CD1c-positive myeloid dendritic cell (primary cell): ENCODE measurements at regions not wholly inside any gene's neighbourhood (a gene's known extent, or its start where the extent isn't known, plus 50 kb on each side); places are given as distances from the start of the nearest gene placed in this dataset.

Experiments
- DNase-seq: peaks from one replicate; pipeline ENCODE4 v3.0.0-alpha.2; 2016; ENCODE audit errors: extremely low spot score

DNA sequence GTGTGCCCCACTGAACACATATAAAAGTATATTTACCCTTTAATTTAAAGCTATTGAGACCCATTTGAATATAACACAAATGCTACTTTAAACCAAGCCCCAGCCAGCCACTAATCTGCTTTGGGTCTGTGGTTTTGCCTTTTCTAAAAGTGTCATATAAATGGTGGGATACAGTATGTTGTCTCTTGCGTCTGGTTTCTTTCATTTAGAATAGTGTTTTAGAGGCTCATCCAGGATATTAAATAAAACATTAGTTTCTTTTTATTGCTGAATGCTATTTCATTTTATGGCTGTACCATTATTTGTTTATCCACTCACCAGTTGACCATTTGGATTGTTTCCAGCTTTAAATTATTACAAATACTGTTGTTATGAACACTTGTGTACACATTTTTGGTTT, 290.5 kb upstream of the SORL1-AS1 start:
- DNase-seq, result no peak

DNA sequence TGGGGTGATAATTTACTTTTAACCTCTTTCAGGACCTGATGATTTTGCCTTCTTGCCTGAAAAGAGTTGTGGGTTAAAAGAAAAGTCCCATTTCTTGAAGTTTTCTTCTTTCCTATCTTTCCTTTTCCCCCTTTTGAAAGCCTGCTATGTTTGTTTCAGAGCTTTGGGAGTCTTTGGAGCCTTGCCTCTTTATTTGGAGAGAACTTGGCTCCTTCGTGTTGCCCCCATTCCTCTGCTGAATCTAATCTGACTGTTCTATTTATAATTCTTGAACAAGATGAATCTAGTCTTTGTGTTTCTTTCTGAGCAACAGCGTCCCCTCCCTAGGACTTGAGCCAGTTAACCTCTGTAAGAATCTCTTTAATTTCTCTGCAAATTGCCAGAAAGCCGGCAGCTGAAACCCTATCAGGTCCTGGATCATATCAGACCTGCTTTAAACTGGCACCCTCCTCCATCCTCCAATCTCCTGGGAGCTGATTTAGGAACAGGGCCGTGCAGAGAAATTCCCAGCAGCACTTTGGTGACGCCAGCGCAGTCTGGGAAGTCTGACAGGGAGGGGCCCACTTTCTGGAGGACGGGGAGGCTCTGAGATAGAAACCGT, 289.1 kb upstream of the SORL1-AS1 start:
- DNase-seq, result no peak

DNA sequence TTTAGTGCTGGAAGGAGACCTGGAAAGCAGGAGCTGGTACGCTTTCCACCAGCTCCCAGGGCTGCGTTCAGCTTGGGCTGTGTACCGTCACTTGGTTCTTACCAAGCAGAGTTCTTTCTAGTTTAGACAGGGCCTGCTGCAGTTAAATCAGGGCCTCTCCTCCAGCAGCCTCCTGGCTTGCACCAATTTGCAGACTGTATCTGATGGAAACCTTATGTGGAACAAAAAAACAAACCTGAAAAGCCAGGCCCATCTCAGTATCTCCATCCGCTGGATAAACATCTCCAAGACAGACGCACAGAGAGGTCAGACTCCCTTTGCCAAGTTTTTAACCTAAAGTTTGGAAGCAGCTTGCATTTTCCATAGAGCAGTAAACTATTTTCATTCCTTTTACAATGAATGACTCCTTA, 288.6 kb upstream of the SORL1-AS1 start:
- no peak for DNase-seq

DNA sequence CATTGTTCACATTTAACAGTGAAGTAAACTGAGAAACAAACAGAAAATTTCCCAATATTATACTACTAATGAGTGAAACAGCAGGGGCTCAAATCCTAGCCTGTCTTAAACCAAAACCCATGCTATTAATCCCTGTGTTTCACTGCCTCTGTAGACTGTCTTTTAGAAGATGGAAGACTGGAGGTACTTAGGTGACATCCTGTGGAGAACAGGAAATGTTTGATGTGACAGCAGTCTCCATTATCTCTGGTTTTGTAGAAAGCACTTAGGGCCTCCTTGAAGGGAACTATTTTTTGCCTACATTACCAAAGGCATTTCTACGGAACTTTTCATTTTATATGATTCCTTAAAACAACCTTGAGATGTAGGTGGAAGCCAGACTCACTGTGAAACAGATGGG, 288.1 kb upstream of the SORL1-AS1 start:
- DNase-seq, result no peak

DNA sequence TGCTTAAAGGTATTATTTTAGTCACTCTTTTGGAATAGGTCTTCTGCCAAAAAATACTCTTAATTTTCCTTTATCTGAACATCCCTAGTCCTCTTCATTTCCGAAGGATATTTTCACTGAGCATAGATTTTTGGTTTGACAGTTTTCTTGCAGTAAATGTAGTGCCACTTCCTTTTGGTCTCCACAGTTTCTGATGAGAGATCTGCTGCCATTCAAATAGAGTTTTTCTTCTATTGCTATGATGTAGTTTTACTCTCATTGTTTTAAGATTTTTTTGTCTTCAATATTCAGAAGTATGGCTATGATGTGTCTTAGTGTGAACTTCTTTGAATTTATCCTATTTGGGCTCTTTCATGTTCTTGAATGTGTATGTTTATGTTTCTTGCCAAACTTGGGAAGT, 281.1 kb upstream of the SORL1-AS1 start:
- no peak for DNase-seq

DNA sequence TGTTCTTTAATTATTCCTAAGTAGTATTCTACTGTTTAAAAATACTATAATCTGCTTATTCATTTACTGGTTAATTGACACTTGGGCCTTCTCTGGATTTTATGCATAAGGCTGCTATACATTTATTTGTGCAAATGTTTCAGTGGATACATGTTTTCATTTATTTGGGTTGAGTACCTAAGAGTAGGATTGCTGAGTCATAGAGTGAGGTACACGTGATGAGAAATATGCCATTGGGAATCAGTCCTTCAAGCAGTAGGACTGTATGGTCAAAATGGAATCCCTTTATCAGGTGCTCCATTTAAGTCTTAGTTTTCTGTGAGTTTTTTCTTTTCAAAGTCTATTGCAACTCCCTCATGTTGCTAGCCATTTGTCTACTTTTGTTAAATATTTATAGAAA, 275.2 kb upstream of the SORL1-AS1 start:
- no peak for DNase-seq

DNA sequence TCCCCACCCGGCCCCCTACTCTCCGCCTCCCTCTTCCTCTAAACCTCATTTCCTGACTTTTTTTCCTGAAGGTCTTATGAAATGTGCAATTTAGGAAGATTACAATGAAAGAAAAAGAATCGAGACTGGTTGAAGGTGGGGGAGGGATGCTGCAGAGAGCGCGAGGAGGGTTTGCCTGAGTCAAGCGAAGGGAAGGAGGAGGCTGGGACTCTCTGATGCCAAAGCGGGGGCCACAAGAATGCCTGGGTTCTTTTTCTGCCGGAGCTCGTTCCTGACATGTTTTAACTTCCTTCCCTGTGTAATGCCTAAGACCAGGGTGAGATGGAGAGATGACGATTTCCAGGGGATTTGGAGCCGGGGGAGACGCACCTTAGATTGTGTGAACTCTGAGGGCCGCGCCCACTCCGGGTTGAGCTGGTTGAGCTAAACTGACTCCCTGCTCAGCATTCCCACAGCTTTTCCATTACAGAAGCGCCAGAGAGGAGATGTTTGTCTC, 270.5 kb upstream of the SORL1-AS1 start:
- DNase-seq, result no peak

DNA sequence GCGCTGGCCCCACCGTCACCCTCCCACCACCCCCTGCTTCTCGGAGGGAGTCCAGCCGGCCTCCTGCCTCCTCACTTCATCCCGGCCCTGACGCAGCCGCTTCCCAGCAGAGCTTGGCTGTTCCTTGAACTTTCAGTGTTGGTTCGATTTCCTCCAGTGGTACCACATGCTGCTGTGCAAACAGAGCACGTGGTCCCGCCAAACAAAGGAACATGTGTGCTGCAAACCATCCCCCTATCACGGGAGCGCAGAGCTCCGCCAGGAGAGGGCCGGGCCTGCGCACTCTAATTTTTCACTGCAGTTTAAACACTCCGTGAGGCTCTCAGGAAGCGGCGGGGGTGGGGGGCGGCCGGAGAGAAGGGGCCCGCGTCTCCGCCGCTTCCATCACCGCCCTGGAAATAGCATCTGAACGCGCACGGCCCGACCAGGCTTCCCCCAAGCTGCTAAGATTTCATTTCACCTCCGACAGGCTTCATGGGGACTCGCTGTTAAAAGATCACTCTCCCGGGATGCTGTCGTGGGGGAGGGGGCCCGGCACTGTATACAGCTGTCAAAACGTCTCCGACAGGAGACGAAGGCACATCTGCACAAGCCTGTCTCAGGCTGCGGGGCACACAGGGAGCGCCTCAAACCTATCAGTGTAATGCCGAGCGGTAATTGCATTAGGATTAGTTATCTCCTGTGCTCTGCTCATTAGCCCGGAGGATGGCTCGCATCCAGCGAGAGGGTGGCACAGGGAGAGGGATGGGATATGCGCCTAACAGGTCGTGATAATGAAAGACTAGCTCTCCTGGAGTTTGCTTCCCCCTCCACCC, 269.9 kb upstream of the SORL1-AS1 start:
- no peak for DNase-seq

DNA sequence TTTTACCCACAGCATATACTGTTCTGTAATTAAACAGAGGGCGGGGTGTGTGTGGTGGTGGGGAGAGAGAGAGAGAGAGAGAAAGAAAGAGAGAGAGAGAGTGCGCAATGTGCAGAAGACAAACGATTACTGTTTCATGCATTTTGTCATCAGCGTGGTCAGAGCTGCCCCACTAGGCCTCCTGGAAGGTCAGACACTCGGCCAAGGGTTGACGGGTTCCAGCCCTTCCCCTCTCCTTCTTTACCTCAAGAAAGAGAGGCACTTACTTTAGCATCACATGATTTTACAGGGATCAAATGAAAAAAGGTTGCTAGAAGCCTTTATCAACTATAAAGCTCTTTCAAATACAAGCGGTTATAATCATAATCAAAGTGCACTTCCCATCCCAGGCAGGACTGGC, 269.2 kb upstream of the SORL1-AS1 start:
- no peak for DNase-seq

DNA sequence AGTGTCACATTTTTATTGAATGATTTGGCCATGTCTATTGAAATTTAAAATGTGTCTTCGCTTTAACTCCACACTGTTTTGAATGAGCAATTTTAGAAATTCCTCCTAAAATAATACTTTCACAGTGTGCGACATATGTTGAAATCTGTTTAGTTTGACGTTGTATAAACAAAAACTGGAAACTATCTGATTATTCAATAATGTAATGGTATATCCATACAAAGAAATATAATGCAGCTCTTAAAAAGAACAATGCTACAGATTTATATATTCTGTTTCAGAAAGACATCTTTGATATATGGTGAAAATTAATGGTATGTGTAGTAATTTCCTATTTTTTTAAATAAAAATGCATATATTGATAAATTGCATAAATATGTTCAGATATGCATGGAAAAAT, 268.7 kb upstream of the SORL1-AS1 start:
- no peak for DNase-seq

DNA sequence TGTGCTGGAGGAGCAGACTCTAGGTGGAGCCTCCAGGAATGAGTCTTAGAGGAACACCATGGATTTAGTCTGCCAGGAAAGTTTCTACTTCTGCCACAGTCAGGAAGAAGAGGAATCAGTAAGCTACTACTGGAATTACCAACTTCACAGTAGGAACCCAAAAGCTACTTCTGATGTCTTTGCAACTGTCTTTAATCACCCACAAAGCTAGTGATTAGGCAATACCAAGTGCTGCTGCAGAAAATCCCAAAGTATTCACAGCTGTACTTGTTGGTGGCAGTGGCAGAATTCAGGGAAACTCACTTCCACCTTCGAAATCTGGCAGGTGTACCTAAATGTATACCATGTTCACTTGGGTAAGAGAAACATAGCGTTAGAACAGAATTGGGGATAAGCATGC, 264.5 kb upstream of the SORL1-AS1 start:
- DNase-seq, result no peak

DNA sequence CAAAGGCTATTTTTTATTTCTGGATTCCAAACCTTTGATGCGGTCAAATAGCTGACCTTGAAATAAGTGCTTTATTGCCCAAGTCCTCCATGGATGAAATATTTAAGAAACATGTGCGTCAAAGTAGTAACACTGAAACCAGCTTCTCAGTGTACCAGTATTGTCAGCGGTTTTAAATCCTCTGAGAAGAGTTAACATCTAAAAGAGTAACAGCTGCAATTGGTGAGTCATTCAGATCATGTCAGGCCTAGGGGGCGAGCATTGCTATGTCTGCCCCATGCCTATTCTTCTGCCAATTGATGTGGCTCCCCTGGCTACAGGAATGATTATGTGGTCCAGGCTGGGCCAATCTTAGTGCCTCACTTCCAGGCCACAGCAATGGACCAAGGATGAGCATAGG, 263.3 kb upstream of the SORL1-AS1 start:
- DNase-seq, result no peak

DNA sequence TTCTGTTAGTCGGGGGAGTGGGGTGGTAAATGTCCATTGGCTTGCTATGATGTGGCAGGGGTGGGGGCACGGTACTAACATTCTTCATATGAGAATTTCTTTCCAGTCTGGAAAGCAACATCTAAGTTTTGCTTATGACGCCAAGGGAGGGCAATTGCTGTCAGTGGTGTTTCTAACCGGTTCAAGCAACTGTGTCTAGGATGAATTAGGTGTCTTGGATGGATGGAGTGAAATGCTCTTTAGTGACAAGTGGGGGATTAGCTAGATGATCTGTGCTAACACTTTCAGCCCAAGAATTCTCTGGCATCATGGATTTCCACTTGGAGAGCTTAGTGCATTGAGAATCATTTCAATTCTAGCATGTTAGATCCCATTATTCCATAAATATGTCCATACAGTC, 262.6 kb upstream of the SORL1-AS1 start:
- DNase-seq, result no peak

DNA sequence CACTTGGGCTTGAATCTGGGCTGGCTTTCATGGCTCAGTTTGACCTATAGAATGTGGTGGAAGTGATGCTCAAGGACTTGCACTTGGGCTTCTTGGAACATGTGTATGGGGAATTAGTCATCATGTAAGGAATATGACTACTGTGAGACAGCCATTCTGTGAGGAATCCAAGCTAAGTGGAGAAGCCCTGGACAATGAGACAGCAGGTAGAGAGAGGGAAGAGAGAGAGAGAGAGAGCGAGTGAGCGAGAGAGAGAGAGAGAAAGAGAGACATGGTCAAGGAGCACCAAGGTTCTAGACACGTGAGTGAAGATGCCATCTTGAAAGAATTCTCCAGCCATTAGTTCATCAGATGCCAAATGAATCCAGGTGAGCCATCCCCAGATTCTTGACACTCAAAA, 261.6 kb upstream of the SORL1-AS1 start:
- DNase-seq, result no peak

DNA sequence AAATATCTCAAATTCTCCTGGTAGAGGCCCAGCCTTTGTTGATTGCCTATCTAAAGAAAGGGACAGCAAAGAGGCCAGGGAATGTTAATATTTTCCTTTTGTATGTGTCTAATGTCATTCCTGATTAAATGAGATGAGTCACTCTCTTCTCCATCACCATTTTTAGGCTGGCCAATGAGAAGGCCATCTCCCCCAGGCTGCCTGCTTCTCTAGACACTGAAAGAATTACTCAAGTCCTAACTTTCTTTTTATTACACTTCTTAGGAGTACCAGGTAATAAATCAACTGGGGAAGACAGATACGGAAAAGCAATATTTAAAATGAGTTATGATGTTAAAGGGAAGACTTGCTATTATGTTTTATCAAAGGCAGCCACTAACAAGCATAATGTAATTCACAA, 259.2 kb upstream of the SORL1-AS1 start:
- DNase-seq, result no peak

DNA sequence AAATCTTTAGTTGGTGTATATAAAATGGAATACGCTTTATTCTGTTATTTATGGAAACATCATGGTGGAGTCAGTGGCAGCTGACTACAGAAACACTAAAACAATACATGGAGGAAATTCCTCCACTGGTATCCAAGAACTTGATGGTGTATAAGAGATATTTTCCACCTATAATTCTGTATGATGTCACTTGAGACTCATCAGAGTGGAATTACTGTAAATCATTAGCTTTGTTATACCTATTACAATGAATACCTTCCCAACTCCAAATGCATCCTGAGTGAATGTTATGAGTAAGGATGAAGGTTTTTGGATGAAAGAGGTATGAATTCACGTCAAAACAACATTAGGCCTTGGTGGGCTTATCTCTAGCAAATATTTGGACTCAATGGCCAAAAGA, 258.5 kb upstream of the SORL1-AS1 start:
- no peak for DNase-seq

DNA sequence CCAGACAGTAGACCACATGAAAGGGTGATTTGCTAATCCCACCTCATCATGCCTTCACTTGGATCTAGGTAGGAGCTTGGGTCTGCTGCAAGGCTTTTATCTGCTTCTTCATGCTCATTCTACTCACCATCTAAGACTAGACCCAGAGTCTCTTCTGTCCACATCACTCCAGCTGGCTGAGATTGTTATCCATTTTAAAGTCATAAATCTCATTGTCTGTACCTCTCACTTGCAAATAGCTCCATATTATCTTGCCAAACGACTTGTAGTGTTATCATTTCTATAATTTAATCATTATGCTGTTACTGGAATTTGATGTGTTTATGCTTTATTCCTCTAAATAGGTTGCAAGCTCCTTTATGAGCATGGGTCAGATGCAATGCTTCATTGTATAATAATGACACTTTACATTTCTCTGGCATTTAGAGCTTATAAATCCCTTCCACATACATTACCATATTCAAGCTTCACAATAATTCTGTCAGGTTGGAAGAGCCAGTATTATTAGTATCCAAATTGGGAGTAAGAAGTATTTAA, 254.2 kb upstream of the SORL1-AS1 start:
- DNase-seq, result no peak

DNA sequence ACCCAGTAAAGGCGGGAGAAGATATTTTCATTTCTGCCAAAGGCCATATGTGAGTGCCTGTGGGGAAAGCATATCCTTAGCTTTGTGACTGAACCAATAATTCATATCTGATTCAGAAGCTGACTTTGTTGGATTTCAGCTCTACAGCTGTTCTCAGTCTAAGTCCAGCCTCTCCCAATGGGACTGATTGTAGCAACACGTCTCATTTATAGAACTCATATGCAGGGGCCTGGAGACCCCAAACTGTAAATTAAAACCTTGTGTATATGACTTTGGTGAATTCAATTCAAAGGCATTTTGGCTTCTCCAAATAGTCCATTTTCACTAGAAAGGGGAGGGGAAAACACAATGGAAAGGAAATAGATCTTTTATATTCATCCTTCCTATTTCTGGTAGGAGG, 250.4 kb upstream of the SORL1-AS1 start:
- DNase-seq, result no peak

DNA sequence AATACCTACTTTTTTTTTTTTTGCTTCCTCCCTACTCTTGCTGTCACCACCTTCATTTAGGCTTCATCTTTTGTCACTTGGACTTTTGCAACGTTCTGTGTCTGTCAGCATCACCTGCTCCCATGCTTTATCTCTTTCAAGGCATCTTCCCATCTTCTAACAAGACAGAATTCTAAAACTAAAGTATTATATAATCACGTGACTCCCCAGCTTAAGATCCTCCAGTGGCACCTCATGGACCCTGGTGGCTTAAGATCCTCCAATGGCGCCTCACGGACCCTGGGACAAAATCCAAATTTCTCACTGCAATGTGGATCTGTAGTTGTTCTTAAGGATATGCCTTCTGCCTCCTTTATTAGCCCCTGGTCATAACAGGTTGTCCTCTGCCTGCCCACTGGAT, 248.2 kb upstream of the SORL1-AS1 start:
- no peak for DNase-seq

DNA sequence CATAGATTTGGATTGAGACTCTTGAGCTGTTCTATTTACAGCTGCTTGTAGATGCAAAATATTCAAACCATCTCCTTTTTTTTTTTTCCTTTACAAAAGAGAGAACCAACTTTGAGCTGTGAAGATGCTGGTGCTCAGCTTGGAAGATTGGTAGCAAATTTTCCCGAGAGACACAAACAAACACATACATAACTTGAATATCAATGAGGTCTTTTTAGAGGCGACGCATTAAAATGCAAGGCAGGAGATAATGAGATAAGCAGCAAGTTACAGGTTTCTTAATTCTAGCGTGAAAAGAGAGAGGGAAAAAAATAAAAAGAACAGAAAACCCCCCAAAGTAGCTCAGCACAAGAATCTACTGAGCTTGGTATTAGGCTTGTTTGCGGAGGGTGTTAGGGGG, 247.0 kb upstream of the SORL1-AS1 start:
- no peak for DNase-seq

DNA sequence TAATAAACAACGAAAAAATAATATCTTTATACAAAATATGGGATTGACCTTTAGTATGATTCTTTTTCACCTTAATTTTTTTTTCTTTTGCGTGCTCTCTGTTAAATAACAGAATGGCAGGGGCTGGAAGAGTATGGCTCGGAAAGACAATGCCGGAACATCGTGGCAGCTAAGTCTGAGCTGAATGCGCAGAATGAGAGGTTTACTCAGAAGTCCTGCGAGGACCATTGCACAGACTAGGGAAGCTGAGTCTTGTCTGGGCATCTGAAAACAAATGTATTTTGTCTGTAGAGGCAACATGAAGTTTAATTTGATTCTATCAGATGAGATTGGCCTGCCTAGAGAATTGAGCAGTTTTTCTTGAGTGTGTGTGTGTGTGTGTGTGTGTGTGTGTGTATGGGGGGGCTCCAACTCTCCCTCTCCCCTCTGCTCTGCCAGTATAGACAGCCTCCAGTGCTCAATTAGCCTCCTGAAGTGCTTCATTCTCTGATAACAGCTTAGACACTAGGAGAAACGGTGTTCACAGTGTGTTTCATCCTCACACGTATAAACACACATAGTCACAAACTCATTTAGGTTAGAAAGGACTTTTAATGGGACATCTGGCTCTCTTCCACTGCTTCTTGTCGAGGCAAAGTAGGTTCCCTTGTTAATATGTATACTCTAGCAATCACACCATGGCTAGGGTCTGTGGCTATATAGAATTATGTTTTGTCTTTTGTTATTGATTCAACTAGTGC, 244.3 kb upstream of the SORL1-AS1 start:
- no peak for DNase-seq

DNA sequence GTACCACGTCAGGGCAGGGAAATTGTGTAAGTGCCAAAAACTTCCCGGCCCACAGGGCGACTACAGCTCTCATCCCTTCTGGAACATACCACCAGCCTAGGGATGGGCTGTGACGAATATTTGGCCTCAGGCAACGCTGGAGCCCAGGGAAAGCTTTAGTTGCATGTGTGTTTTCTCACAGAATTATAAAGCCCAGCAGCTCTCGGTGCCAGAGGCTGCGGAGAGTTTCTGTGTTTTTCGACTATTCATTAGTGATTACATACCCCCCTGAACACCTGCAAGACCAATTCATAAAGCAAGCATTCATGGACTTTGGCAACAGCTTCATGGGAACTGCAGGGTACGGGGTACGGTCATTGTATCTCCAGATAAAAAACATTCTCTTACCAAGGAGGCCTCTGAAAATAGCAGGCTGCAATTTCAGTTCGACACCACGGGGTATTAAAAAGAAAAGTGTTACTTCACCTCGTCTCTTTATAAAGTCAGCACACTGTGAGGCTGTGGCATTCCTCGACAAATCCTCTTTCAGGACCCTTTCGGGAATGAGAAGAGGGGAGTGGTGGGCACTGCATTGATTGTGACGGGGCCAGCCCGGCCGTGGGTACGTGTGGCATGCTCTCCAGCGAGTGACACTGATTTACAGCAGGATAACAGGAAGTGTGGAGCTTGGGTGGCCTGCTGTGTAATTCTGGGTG, 243.6 kb upstream of the SORL1-AS1 start:
- no peak for DNase-seq
